ENCODE measurements at regions not wholly inside any gene's neighbourhood (a gene's known extent, or its start where the extent isn't known, plus 50 kb on each side); places are given as distances from the start of the nearest gene placed in this dataset.

- no TSS peak for BruUV-seq (replicated peaks)
- POLR2A ChIA-PET = no interaction called here
- intact Hi-C loops (cut with micrococcal nuclease; ENCODE audit: unreplicated experiment) (no loop called here), in situ Hi-C loops (cut with HindIII; ENCODE audit: extremely low pct_ligation_motif_present, low pct_unique_long_range_greater_than_20kb) (no loop called here)
- Histone ChIP-seq H3K27ac (ENCODE audit: extremely low read length, insufficient read depth, low read length) (no peak overlapping the region), H3K9ac (ENCODE audit: insufficient read depth, low read depth, low read length) (no peak overlapping the region), H3K9me3 (ENCODE audit: low read length) (no peaks in the 10 kb centered on the region), H3K36me3 (replicated peaks in 1 of 2; ENCODE audit: control insufficient read depth in 1 of 2, insufficient read depth in 2 of 2, low read length in 2 of 2) (no peaks in the 10 kb centered on the region), H3K4me3 (replicated peaks in 1 of 3; ENCODE audit: insufficient read depth in 1 of 3, low read depth in 2 of 3, low read length in 3 of 3) (no peak overlapping the region), H3K4me2 (ENCODE audit: low read depth, low read length) (no peak overlapping the region), H2AFZ (ENCODE audit: low read length) (no peak overlapping the region), H4K20me1 (ENCODE audit: insufficient read depth, low read length) (no peaks in the 10 kb centered on the region), H3K79me2 (ENCODE audit: insufficient read depth, low read length) (no peaks in the 10 kb centered on the region), H3K27me3 (ENCODE audit: control insufficient read depth in 1 of 2, insufficient read depth in 2 of 2, low read length in 2 of 2) (no peaks in the 10 kb centered on the region), H3K4me1 (ENCODE audit: insufficient read depth, low read length) (no peaks in the 10 kb centered on the region)
- ATAC-seq (no peak), FAIRE-seq (no peak), DNase-seq (ENCODE audit: low spot score) (no peak)
- 0% methylated on average over 1 of the region's 1 CpG for WGBS (ENCODE audit: low lambda C conversion rate)
- CTCF ChIA-PET (ENCODE audit: low intra/inter-chr PET ratio, low total read pairs) = no interaction called here
- no peak for TF ChIP-seq DNMT3B (CRISPR knock-in tag; conservative IDR thresholded peaks at IDR 0.05)
- TF ChIP-seq ZNF687 (CRISPR knock-in tag; IDR thresholded peaks at IDR 0.05) = no peak
- no peak for TF ChIP-seq MZF1 (CRISPR knock-in tag; IDR thresholded peaks at IDR 0.05; ENCODE audit: borderline replicate concordance)
- no peak for TF ChIP-seq CTCF (CRISPR knock-in tag; IDR thresholded peaks at IDR 0.05)
- TF ChIP-seq RFXAP (CRISPR knock-in tag; IDR thresholded peaks at IDR 0.05; ENCODE audit: borderline replicate concordance) = no peak
- TF ChIP-seq ZNF180 (CRISPR knock-in tag; IDR thresholded peaks at IDR 0.05; ENCODE audit: borderline replicate concordance, low read depth) = no peak
- no peak for TF ChIP-seq HNRNPLL (IDR thresholded peaks at IDR 0.05; ENCODE audit: low read depth, low read length, poor library complexity, severe bottlenecking)
- TF ChIP-seq NCOA2 (CRISPR knock-in tag; IDR thresholded peaks at IDR 0.05) = no peak
- no peak for TF ChIP-seq TRAFD1 (CRISPR knock-in tag; IDR thresholded peaks at IDR 0.05; ENCODE audit: borderline replicate concordance)
- TF ChIP-seq HIVEP1 (CRISPR knock-in tag; IDR thresholded peaks at IDR 0.05) = no peak
- TF ChIP-seq MEIS2 (CRISPR knock-in tag; IDR thresholded peaks at IDR 0.05) = no peak
- TF ChIP-seq DMAP1 (CRISPR knock-in tag; IDR thresholded peaks at IDR 0.05) = no peak
- no peak for TF ChIP-seq NR1H2 (CRISPR knock-in tag; IDR thresholded peaks at IDR 0.05; ENCODE audit: borderline replicate concordance, low read depth)
- TF ChIP-seq TBP (CRISPR knock-in tag; IDR thresholded peaks at IDR 0.05) = no peak
- TF ChIP-seq FOXM1 (CRISPR knock-in tag; IDR thresholded peaks at IDR 0.05) = no peak
- no peak for TF ChIP-seq SYNCRIP (IDR thresholded peaks at IDR 0.05; ENCODE audit: insufficient read depth, low read depth, low read length)
- no peak for TF ChIP-seq PTBP1 (IDR thresholded peaks at IDR 0.05; ENCODE audit: low read depth, low read length, poor library complexity, severe bottlenecking)
Observed at GRCh38 chr3:26960382-26960781, 337.8 kb downstream of the LRRC3B start.

Measured in HepG2 (cell line).